Ovary (tissue), 7 donors: ENCODE measurements at regions not wholly inside any gene's neighbourhood (a gene's known extent, or its start where the extent isn't known, plus 50 kb on each side); places are given as distances from the start of the nearest gene placed in this dataset.

Experiments
- DNase-seq, 5 donors: peaks; one replicate each; pipeline ENCODE4 v3.0.0-alpha.2; 2019 to 2020
- H3K27ac ChIP-seq, 2 donors: fragments of 200-600 bp; one replicate each; pipeline versions ENCODE4 v1.5.1 to v1.8.0; 2019 to 2022
- H3K27me3 ChIP-seq: fragments of 200-600 bp; one replicate; pipeline ENCODE4 v1.8.0; 2022
- H3K36me3 ChIP-seq: fragments of 200-600 bp; sonication (generic); one replicate; pipeline ENCODE4 v1.5.1; 2019
- H3K4me1 ChIP-seq: one replicate; pipeline ENCODE4 v1.8.1; 2013; ENCODE audit warnings: mild to moderate bottlenecking, moderate library complexity; ENCODE audit not compliant: insufficient read depth
- H3K4me3 ChIP-seq: fragments of 200-600 bp; sonication (generic); one replicate; pipeline ENCODE4 v1.5.1; 2017
- H3K9me3 ChIP-seq, 2 donors: fragments of 200-600 bp in 1 of 2; sonication (generic) in 1 of 2; one replicate each; pipeline versions ENCODE4 v1.5.1 to v1.8.1; 2013 to 2019; ENCODE audit warnings: mild to moderate bottlenecking in 1 of 2, moderate library complexity in 1 of 2
- EP300 ChIP-seq: sonication (generic); formaldehyde crosslinking; IDR thresholded peaks from one replicate; pipeline ENCODE4 v1.6.1; 2017; ENCODE audit warnings: antibody characterized with exemption
- POLR2A ChIP-seq: fragments of 450-650 bp; IDR thresholded peaks from one replicate; pipeline ENCODE4 v1.6.1; 2017; ENCODE audit warnings: antibody characterized with exemption, mild to moderate bottlenecking, moderate library complexity
- WGBS, 3 donors: extraction: QIAGEN DNeasy Blood & Tissue Kit in 1 of 3; methylation state at CpG; one replicate each; pipeline versions ENCODE4 v1.1.5 to v1.1.7; 2013 to 2017; 5-methylcytosine and 5-hydroxymethylcytosine counted together
- intact Hi-C, 4 donors: fragments of 100-400 bp; cut with DNase I; formaldehyde crosslinking; loops; one replicate each; pipeline versions ENCODE4 v1.11.0 to v1.15.1; 2022 to 2023
- TF ChIP-seq, protein P1 (sequence below), 3 donors: fragments of 450-650 bp in 2 of 3; fragments of 200-600 bp in 1 of 3; IDR thresholded peaks; one replicate each; pipeline versions ENCODE4 v1.5.1 to v1.8.0; 2016 to 2022; ENCODE audit warnings: antibody characterized with exemption in 3 of 3, mild to moderate bottlenecking in 1 of 3
- donor health status: DM: no; HTN: no; CAD: no; lungs with moderate emphysema.
- donor health status: DM: no; HTN: no; CAD: no.
- donor health status: Bipolar disorder and iron deficiency.
- donor health status: DM: no; HTN: no; CAD: no.
- donor health status: DM: yes; HTN: yes; CAD: no.

DNA sequence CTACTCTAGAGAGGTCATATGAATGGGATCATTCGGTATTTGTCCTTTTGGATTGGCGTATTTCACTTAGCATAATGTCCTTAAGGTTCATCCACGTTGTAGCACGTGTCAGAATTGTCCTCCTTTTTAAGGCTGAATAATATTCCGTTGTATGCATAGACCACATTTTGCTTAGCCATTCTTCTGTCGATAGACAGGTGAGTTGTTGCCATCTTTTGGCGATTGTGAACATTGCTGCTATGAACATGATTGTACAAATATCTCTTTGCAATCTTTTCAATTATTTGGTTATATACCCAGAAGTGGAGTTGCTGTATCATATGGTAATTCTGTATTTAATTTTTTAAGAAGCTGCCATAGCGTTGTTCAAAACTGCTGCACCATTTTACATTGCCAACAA, 52.4 kb upstream of the GOLGA8J start:
- Histone ChIP-seq H3K36me3 (no peaks in the 10 kb centered on the region), H3K27ac (no peak overlapping the region), H3K4me3 (no peak overlapping the region), H3K27me3 (no peaks in the 10 kb centered on the region), H3K9me3 (no peaks in the 10 kb centered on the region), H3K4me1 (no peaks in the 10 kb centered on the region)
- TF ChIP-seq EP300 (no peak), POLR2A (no peak)
- TF ChIP-seq, protein P1, sequence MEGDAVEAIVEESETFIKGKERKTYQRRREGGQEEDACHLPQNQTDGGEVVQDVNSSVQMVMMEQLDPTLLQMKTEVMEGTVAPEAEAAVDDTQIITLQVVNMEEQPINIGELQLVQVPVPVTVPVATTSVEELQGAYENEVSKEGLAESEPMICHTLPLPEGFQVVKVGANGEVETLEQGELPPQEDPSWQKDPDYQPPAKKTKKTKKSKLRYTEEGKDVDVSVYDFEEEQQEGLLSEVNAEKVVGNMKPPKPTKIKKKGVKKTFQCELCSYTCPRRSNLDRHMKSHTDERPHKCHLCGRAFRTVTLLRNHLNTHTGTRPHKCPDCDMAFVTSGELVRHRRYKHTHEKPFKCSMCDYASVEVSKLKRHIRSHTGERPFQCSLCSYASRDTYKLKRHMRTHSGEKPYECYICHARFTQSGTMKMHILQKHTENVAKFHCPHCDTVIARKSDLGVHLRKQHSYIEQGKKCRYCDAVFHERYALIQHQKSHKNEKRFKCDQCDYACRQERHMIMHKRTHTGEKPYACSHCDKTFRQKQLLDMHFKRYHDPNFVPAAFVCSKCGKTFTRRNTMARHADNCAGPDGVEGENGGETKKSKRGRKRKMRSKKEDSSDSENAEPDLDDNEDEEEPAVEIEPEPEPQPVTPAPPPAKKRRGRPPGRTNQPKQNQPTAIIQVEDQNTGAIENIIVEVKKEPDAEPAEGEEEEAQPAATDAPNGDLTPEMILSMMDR (IDR thresholded peaks at IDR 0.05) = no peak
- 86 to 89% (median 88%) methylated on average over 8 of the region's 8 CpGs for WGBS, 3 donors
- DNase-seq = no peak
- intact Hi-C loops = no loop called here

DNA sequence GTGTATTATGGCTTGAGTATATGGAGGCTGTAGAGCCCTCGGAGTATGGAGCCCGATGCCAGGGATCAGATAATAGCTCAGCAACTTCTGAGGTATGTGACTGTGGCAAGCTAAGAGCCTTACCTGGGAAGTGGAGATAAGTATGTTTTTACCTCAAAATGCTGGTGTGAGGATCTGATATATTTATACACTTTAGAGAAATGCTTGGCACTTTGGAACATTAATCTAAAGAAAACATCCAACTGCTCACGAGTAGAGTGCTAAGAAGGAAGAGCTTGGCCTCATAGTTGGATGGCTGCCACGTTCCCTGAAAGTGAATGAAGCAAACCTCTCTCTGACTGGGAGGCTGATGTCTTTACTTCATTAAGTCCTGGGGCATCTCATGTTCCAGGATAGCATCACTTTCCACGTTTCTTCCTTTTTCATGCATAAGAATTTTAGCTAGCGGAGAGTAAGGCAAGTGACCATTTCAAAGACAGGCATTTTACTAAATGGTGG, 58.9 kb upstream of the GOLGA8J start:
- H3K4me3 ChIP-seq = no peak overlapping the region
- WGBS, 3 donors = 55 to 60% (median 57%) methylated on average over 6 of the region's 6 CpGs
- no peak for DNase-seq
- H3K27me3 ChIP-seq = no peaks in the 10 kb centered on the region
- intact Hi-C loops = no loop called here
- H3K9me3 ChIP-seq = no peaks in the 10 kb centered on the region
- no peak overlapping the region for H3K27ac ChIP-seq
- H3K36me3 ChIP-seq = no peaks in the 10 kb centered on the region
- H3K4me1 ChIP-seq = no peaks in the 10 kb centered on the region
- TF ChIP-seq POLR2A = no peak

DNA sequence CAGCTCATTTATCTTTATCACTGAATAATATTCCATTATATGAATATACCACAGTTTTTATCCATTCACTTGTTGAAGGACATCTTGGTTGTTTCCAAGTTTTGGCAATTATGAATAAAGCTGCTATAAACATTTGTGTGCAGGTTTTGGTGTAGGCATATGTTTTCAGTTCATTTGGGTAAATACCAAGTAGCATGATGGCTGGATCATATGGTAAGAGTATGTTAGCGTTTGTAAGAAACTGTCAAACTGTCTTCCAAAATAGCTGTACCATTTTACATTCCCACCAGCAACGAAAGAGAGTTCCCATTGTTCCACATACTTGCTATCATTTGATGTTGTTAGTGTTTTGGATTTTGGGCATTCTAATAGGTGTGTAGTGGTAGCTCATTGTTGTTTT, 72.0 kb upstream of the GOLGA8J start:
- intact Hi-C loops = no loop called here
- no peak for TF ChIP-seq POLR2A
- no peak for TF ChIP-seq EP300
- TF ChIP-seq, protein P1 (IDR thresholded peaks at IDR 0.05) = no peak
- Histone ChIP-seq H3K27ac (no peak overlapping the region), H3K4me1 (no peaks in the 10 kb centered on the region), H3K4me3 (no peak overlapping the region), H3K9me3 (no peaks in the 10 kb centered on the region), H3K36me3 (no peaks in the 10 kb centered on the region), H3K27me3 (no peaks in the 10 kb centered on the region)
- no peak for DNase-seq
- 89 to 95% (median 92%) methylated on average over 2 of the region's 2 CpGs for WGBS, 3 donors

DNA sequence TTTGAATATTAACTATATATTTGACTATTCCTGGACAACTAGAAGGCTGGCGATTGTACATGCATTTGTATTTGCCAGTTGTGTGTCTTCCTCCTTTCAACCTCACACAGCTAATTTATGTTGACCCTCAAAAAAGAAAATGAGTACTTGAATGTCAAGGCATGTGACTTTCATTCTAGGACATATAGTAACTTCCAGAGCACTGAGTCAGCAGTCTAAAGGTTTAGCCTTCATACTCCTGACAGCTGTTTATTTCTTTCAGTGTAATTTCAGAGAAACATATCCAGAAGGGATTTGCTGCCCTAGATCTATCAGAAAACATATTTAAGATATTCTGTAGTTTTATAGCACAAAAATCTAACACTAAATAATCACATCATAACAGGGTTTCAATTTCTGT, 74.6 kb upstream of the GOLGA8J start:
- TF ChIP-seq POLR2A = no peak
- TF ChIP-seq, protein P1 (IDR thresholded peaks at IDR 0.05) = no peak
- no peak for TF ChIP-seq EP300
- Histone ChIP-seq H3K4me3 (no peak overlapping the region), H3K27ac (no peak overlapping the region), H3K4me1 (no peaks in the 10 kb centered on the region), H3K9me3 (no peaks in the 10 kb centered on the region), H3K27me3 (no peaks in the 10 kb centered on the region), H3K36me3 (no peaks in the 10 kb centered on the region)
- no peak for DNase-seq
- intact Hi-C loops = no loop called here
- 90 to 96% (median 95%) methylated on average over 1 of the region's 1 CpG for WGBS, 3 donors

DNA sequence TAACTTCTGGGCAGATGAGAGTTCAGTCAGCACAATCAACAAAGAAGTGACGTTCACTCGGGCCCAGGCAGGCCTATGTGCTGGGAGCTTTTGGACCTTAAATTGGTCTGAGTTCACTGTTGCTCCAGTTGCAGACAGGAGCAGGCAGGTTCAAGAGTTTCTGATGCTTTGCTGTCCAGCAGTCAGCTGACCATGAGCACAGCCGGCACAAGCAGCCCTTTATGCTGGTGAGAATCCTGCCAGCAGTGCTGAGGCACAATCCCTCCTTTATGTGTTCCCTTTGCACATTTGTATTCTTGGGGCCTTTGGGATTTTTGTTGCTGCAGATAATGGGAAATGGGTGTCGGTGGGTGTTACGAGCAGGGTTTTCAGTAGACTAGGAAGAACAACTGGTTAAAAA, 81.2 kb upstream of the GOLGA8J start:
- Histone ChIP-seq H3K9me3 (no peaks in the 10 kb centered on the region), H3K4me3 (no peak overlapping the region), H3K36me3 (no peaks in the 10 kb centered on the region), H3K27me3 (no peaks in the 10 kb centered on the region), H3K27ac (no peak overlapping the region), H3K4me1 (no peaks in the 10 kb centered on the region)
- 72 to 79% (median 73%) methylated on average over 5 of the region's 5 CpGs for WGBS, 3 donors
- intact Hi-C loops = no loop called here
- TF ChIP-seq, protein P1 (IDR thresholded peaks at IDR 0.05) = no peak
- no peak for TF ChIP-seq POLR2A
- no peak for TF ChIP-seq EP300
- DNase-seq = no peak
